HepG2 (cell line): ENCODE measurements at regions not wholly inside any gene's neighbourhood (a gene's known extent, or its start where the extent isn't known, plus 50 kb on each side); places are given as distances from the start of the nearest gene placed in this dataset.

ENCODE experiments used
- ATAC-seq: fragments of 200-7000 bp; cut with Tn5 transposase; 3 replicates; pipeline ENCODE4 v1.9.1; 2020; ENCODE audit warnings: mild to moderate bottlenecking, moderate library complexity
- BruUV-seq: library from RNA; stranded (reverse); fragments of 400-500 nt; replicated peaks from 2 replicates; lab custom pipeline; 2021; lab: Mats Ljungman, UMichigan
- CTCF ChIA-PET: fragments of 300-600 bp; formaldehyde crosslinking; extraction: SDS; loops from one replicate; lab custom pipeline; 2021; ENCODE audit warnings: low total read pairs, inconsistent platforms, low intra/inter-chr PET ratio; lab: Yijun Ruan, JAX
- POLR2A ChIA-PET: fragments of 350-600 bp; sonication (Branson Sonifier 250); formaldehyde crosslinking; loops from one replicate; lab custom pipeline; 2020; ENCODE audit warnings: antibody characterized with exemption, inconsistent platforms; lab: Yijun Ruan, JAX
- DNase-seq: peaks from one replicate; pipeline ENCODE4 v3.0.0-alpha.2; 2015; ENCODE audit warnings: low spot score
- FAIRE-seq: peaks from 3 replicates; lab custom pipeline; 2011; peaks lifted over from hg19 to GRCh38; lab: Jason Lieb, UNC
- H2AFZ ChIP-seq: one replicate; pipeline ENCODE4 v1.6.1; 2011; ENCODE audit warnings: low read length, inconsistent platforms
- H3K27ac ChIP-seq: fragments of 300-600 bp; 3 replicates; pipeline ENCODE4 v1.8.0; 2011; ENCODE audit warnings: mixed run types, mild to moderate bottlenecking, mixed read lengths, low read length, inconsistent platforms; ENCODE audit not compliant: insufficient read depth; ENCODE audit errors: extremely low read length
- H3K27me3 ChIP-seq, 2 experiments: fragments of 200-600 bp in 1 of 2; 2 replicates in 1 of 2; 3 replicates in 1 of 2; pipeline versions ENCODE4 v1.6.0 to v1.8.0; 2011; ENCODE audit warnings: low read length in 2 of 2, mild to moderate bottlenecking in 2 of 2, moderate library complexity in 2 of 2, inconsistent platforms in 1 of 2; ENCODE audit not compliant: insufficient read depth in 2 of 2, control insufficient read depth in 1 of 2
- H3K36me3 ChIP-seq, 2 experiments: fragments of 200-600 bp in 1 of 2; replicated peaks in 1 of 2; 2 replicates in 1 of 2; 3 replicates in 1 of 2; pipeline versions ENCODE4 v1.5.1 to v1.8.0; 2011; ENCODE audit warnings: low read length in 2 of 2, inconsistent platforms in 1 of 2; ENCODE audit not compliant: insufficient read depth in 2 of 2, control insufficient read depth in 1 of 2
- H3K4me1 ChIP-seq: 2 replicates; pipeline ENCODE4 v1.5.1; 2012; ENCODE audit warnings: low read length, inconsistent platforms; ENCODE audit not compliant: insufficient read depth
- H3K4me2 ChIP-seq: 2 replicates; pipeline ENCODE4 v1.6.0; 2011; ENCODE audit warnings: low read depth, low read length, inconsistent platforms
- H3K4me3 ChIP-seq, 3 experiments: fragments of 200-600 bp in 1 of 3; sonication (generic), shearing (Covaris generic) in 1 of 3; replicated peaks in 1 of 3; 2 replicates each; pipeline ENCODE4 v1.5.1; 2011 to 2016; ENCODE audit warnings: low read length in 3 of 3, inconsistent platforms in 2 of 3, low read depth in 2 of 3, mild to moderate bottlenecking in 2 of 3, control low read depth in 1 of 3, mixed read lengths in 1 of 3; ENCODE audit not compliant: insufficient read depth in 1 of 3
- H3K79me2 ChIP-seq: one replicate; pipeline ENCODE4 v1.6.1; 2011; ENCODE audit warnings: low read length, inconsistent platforms; ENCODE audit not compliant: insufficient read depth
- H3K9ac ChIP-seq: 2 replicates; pipeline ENCODE4 v1.6.0; 2011; ENCODE audit warnings: mild to moderate bottlenecking, low read depth, low read length, inconsistent platforms; ENCODE audit not compliant: insufficient read depth
- H3K9me3 ChIP-seq: 2 replicates; pipeline ENCODE4 v1.5.1; 2012; ENCODE audit warnings: mild to moderate bottlenecking, low read length
- H4K20me1 ChIP-seq: 2 replicates; pipeline ENCODE4 v1.6.0; 2011; ENCODE audit warnings: inconsistent platforms, mild to moderate bottlenecking, low read length, moderate library complexity; ENCODE audit not compliant: insufficient read depth
- CBX2 ChIP-seq, 2 experiments: fragments of 200-600 bp in 1 of 2; sonication (generic); formaldehyde crosslinking in 1 of 2; IDR thresholded peaks; 2 replicates each; pipeline versions ENCODE4 v1.7.0 to v1.8.1; 2018 to 2022; ENCODE audit warnings: low read depth in 2 of 2, low read length in 1 of 2, mild to moderate bottlenecking in 1 of 2, missing genetic modification reagents in 1 of 2
- CTCF ChIP-seq: sonication (generic); formaldehyde crosslinking; IDR thresholded peaks from 2 replicates; pipeline ENCODE4 v1.5.0; 2020; ENCODE audit warnings: mild to moderate bottlenecking, missing genetic modification reagents, moderate library complexity
- RAD21 ChIP-seq: fragments of 450-650 bp; formaldehyde crosslinking; IDR thresholded peaks from 2 replicates; pipeline ENCODE4 v1.5.0; 2020; ENCODE audit warnings: mild to moderate bottlenecking
- SMC3 ChIP-seq: IDR thresholded peaks from 2 replicates; pipeline ENCODE4 v1.6.1; 2011; ENCODE audit warnings: low read length, improper control_type of control experiment
- STAG1 ChIP-seq: sonication (generic); formaldehyde crosslinking; IDR thresholded peaks from 2 replicates; pipeline ENCODE4 v1.4.0; 2020; ENCODE audit warnings: missing genetic modification reagents
- ZEB1 ChIP-seq: IDR thresholded peaks from 2 replicates; pipeline ENCODE4 v1.6.1; 2012; ENCODE audit warnings: mild to moderate bottlenecking, low read depth, inconsistent platforms; ENCODE audit not compliant: insufficient replicate concordance
- whole genome bisulfite sequencing: methylation state at CpG from one replicate; pipeline ENCODE4 v1.1.6; 2017; ENCODE audit warnings: low lambda C conversion rate; 5-methylcytosine and 5-hydroxymethylcytosine counted together
- in situ Hi-C: cut with HindIII; loops from 2 replicates; pipeline ENCODE4 v1.10.0; 2017; ENCODE audit warnings: low pct_unique_long_range_greater_than_20kb; ENCODE audit not compliant: extremely low pct_ligation_motif_present
- intact Hi-C: fragments of 100-400 bp; cut with micrococcal nuclease; formaldehyde crosslinking; loops from one replicate; pipeline ENCODE4 v1.10.0; 2022; ENCODE audit not compliant: unreplicated experiment
- small RNA-seq, 3 experiments: library from RNA; depleted of rRNA; stranded (forward); fragments of <200 nt; gene quantifications; one replicate each; pipeline ENCODE3, GENCODE V24; 2012; ENCODE audit warnings: low read depth in 2 of 3, low replicate concordance in 1 of 3; ENCODE audit not compliant: insufficient read length in 3 of 3, insufficient read depth in 2 of 3

GRCh38 chr19:34120846-34121639 lies 51.3 kb upstream of the LSM14A start:
- H4K20me1 ChIP-seq, result no peaks in the 10 kb centered on the region
- 25% methylated on average over 8 of the region's 8 CpGs for WGBS
- in situ Hi-C loops (no loop called here), intact Hi-C loops (loop anchor here (1.0 kb wide), 1 partner anchor 24 kb away; no protein-coding TSS in a partner anchor)
- ATAC-seq (no peak), DNase-seq (peak; percentile 30), FAIRE-seq (peak; percentile 74)
- H3K4me2 ChIP-seq, result no peak overlapping the region
- no peak overlapping the region for H3K9ac ChIP-seq
- CTCF ChIA-PET, result interaction anchor here (1.6 to 2.4 kb wide), 3 partner anchors 25 to 100 kb away, joined by 3 to 42 read pairs (median 5); no protein-coding TSS in a partner anchor
- H3K4me3 ChIP-seq, result no peak overlapping the region
- TF ChIP-seq RAD21 (CRISPR knock-in tag), result peak; percentile 43; the same call in 1 of the 2 replicates
- TF ChIP-seq ZEB1, result no peak
- TF ChIP-seq CTCF (CRISPR knock-in tag), result peak; percentile 67
- TF ChIP-seq SMC3, result peak; percentile 77
- no peak for TF ChIP-seq CBX2 (IDR thresholded peaks at IDR 0.05; ENCODE audit: low read depth, low read length)
- TF ChIP-seq CBX2 (CRISPR knock-in tag; IDR thresholded peaks at IDR 0.05; ENCODE audit: low read depth), result no peak
- TF ChIP-seq STAG1 (CRISPR knock-in tag), result peak; percentile 59
- TF ChIP-seq, all 625 proteins: peak for 4
- no peaks in the 10 kb centered on the region for H3K36me3 ChIP-seq
- no peaks in the 10 kb centered on the region for H3K9me3 ChIP-seq
- no TSS peak for BruUV-seq
- no peak overlapping the region for H2AFZ ChIP-seq
- no peak overlapping the region for H3K27ac ChIP-seq
- H3K27me3 ChIP-seq, result peaks cover 0 to 5% of the 10 kb centered on the region in 2 experiments; a peak in 1 of 5 replicates
- peaks cover 15% of the 10 kb centered on the region; the same call in 1 of the 2 replicates for H3K4me1 ChIP-seq
- POLR2A ChIA-PET, result no interaction called here
- H3K79me2 ChIP-seq, result no peaks in the 10 kb centered on the region

Small RNA genes in the stretch of these regions (small RNA-seq; reads per million reads assigned to genes)
- gene RN7SL150P (0 reads per million in 3 experiments), gene RPS4XP23 (0 reads per million in 3 experiments)
